ENCODE measurements at regions not wholly inside any gene's neighbourhood (a gene's known extent, or its start where the extent isn't known, plus 50 kb on each side); places are given as distances from the start of the nearest gene placed in this dataset.

- no peaks in the 10 kb centered on the region for H3K36me3 ChIP-seq (replicated peaks; ENCODE audit: low read depth, low read length)
- no peak overlapping the region for H3K27ac ChIP-seq (ENCODE audit: low read length)
- H4K20me1 ChIP-seq (ENCODE audit: insufficient read depth, low read length), result no peaks in the 10 kb centered on the region
- no peak overlapping the region for H3K9ac ChIP-seq (ENCODE audit: low read length)
- no peaks in the 10 kb centered on the region for H3K27me3 ChIP-seq (ENCODE audit: low read depth, low read length)
- no peak overlapping the region for H3K4me3 ChIP-seq (ENCODE audit: low read length)
- no peak overlapping the region for H3K4me2 ChIP-seq (ENCODE audit: low read length)
- peaks cover 5% of the 10 kb centered on the region for H3K4me1 ChIP-seq (ENCODE audit: low read length)
- H2AFZ ChIP-seq (ENCODE audit: low read depth, low read length), result no peak overlapping the region
- H3K9me3 ChIP-seq (ENCODE audit: insufficient read depth, low read length), result peaks cover 7% of the 10 kb centered on the region; the same call in 1 of the 2 replicates
- TF ChIP-seq EZH2phosphoT487 (IDR thresholded peaks at IDR 0.05; ENCODE audit: low read depth) (no peak), CTCF (IDR thresholded peaks at IDR 0.05; ENCODE audit: low read depth, low read length) (no peak)
- H3K79me2 ChIP-seq (ENCODE audit: low read length), result no peaks in the 10 kb centered on the region
These were observed 387.3 kb upstream of the ADGRB3 start for GRCh38 chr6:68247782-68248181.

- H4K20me1 ChIP-seq (ENCODE audit: insufficient read depth, low read length), result no peaks in the 10 kb centered on the region
- no peaks in the 10 kb centered on the region for H3K36me3 ChIP-seq (replicated peaks; ENCODE audit: low read depth, low read length)
- H3K27ac ChIP-seq (ENCODE audit: low read length), result no peak overlapping the region
- no peak overlapping the region for H3K4me3 ChIP-seq (ENCODE audit: low read length)
- no peaks in the 10 kb centered on the region for H3K79me2 ChIP-seq (ENCODE audit: low read length)
- H3K4me1 ChIP-seq (ENCODE audit: low read length), result peaks cover 34% of the 10 kb centered on the region
- H3K9me3 ChIP-seq (ENCODE audit: insufficient read depth, low read length), result no peaks in the 10 kb centered on the region
- no peak for TF ChIP-seq CTCF (IDR thresholded peaks at IDR 0.05; ENCODE audit: low read depth, low read length)
- no peak for TF ChIP-seq EZH2phosphoT487 (IDR thresholded peaks at IDR 0.05; ENCODE audit: low read depth)
- H3K27me3 ChIP-seq (ENCODE audit: low read depth, low read length), result no peaks in the 10 kb centered on the region
- no peak overlapping the region for H3K4me2 ChIP-seq (ENCODE audit: low read length)
- H2AFZ ChIP-seq (ENCODE audit: low read depth, low read length), result no peak overlapping the region
- no peak overlapping the region for H3K9ac ChIP-seq (ENCODE audit: low read length)
These were observed 394.4 kb upstream of the ADGRB3 start for GRCh38 chr6:68240726-68241125.

DNA sequence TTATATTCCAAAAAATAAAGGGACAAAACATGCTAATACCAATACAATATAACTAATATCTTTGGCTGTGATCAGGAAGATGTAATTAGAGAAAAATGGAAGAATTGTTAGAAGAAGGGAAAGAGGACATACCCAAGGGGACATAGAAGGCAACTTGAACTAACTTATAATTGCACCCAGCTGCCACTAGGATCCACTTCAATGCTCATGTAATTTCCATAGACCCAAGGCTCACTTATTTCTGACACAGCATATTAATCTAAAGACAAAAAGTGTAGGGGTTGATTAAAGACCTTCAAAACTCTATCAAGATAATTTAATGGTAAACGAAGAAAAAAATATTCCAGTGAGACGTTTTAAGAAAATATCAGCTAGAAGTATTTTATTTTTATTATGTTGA, 396.0 kb upstream of the ADGRB3 start:
- Histone ChIP-seq H3K4me2 (ENCODE audit: low read length) (peak overlapping the region; percentile 67), H3K79me2 (ENCODE audit: low read length) (no peaks in the 10 kb centered on the region), H3K27ac (ENCODE audit: low read length) (peak overlapping the region; percentile 82), H4K20me1 (ENCODE audit: insufficient read depth, low read length) (no peaks in the 10 kb centered on the region), H3K4me1 (ENCODE audit: low read length) (peaks cover 45% of the 10 kb centered on the region), H3K36me3 (replicated peaks; ENCODE audit: low read depth, low read length) (no peaks in the 10 kb centered on the region), H2AFZ (ENCODE audit: low read depth, low read length) (peak overlapping the region; percentile 54; the same call in 1 of the 2 replicates), H3K9me3 (ENCODE audit: insufficient read depth, low read length) (no peaks in the 10 kb centered on the region), H3K9ac (ENCODE audit: low read length) (peak overlapping the region; percentile 48; the same call in 1 of the 2 replicates), H3K4me3 (ENCODE audit: low read length) (peak overlapping the region; percentile 43), H3K27me3 (ENCODE audit: low read depth, low read length) (no peaks in the 10 kb centered on the region)
- no peak for TF ChIP-seq EZH2phosphoT487 (IDR thresholded peaks at IDR 0.05; ENCODE audit: low read depth)
- no peak for TF ChIP-seq CTCF (IDR thresholded peaks at IDR 0.05; ENCODE audit: low read depth, low read length)

- Histone ChIP-seq H3K4me3 (ENCODE audit: low read length) (peak overlapping the region; percentile 43), H3K27me3 (ENCODE audit: low read depth, low read length) (no peaks in the 10 kb centered on the region)
- TF ChIP-seq EZH2phosphoT487 (IDR thresholded peaks at IDR 0.05; ENCODE audit: low read depth) (no peak), CTCF (IDR thresholded peaks at IDR 0.05; ENCODE audit: low read depth, low read length) (no peak)
These were observed 396.9 kb upstream of the ADGRB3 start for GRCh38 chr6:68238097-68238601.

More at GRCh38 chr6:68238097-68238601, 396.9 kb upstream of the ADGRB3 start:
- no peaks in the 10 kb centered on the region for H3K36me3 ChIP-seq (replicated peaks; ENCODE audit: low read depth, low read length)
- peaks cover 45% of the 10 kb centered on the region for H3K4me1 ChIP-seq (ENCODE audit: low read length)
- H3K27ac ChIP-seq (ENCODE audit: low read length), result peak overlapping the region; percentile 82
- no peaks in the 10 kb centered on the region for H3K9me3 ChIP-seq (ENCODE audit: insufficient read depth, low read length)
- peak overlapping the region; percentile 67 for H3K4me2 ChIP-seq (ENCODE audit: low read length)
- H2AFZ ChIP-seq (ENCODE audit: low read depth, low read length), result no peak overlapping the region
- H3K79me2 ChIP-seq (ENCODE audit: low read length), result no peaks in the 10 kb centered on the region
- no peaks in the 10 kb centered on the region for H4K20me1 ChIP-seq (ENCODE audit: insufficient read depth, low read length)
- H3K9ac ChIP-seq (ENCODE audit: low read length), result peak overlapping the region; percentile 48
